SIG-M5 treated with dmso at 0.1 percent for 504 hours (cell line): ENCODE measurements at regions not wholly inside any gene's neighbourhood (a gene's known extent, or its start where the extent isn't known, plus 50 kb on each side); places are given as distances from the start of the nearest gene placed in this dataset.

Experiments
- DNase-seq: peaks from one replicate; lab custom pipeline; 2025; ENCODE audit not compliant: unreplicated experiment; lab: John Stamatoyannopoulos, UW

- no peak for DNase-seq
Observed at GRCh38 chr20:24203526-24204183, 215.1 kb upstream of the GGTLC1 start.

- DNase-seq = no peak
Observed at GRCh38 chr20:24199501-24199900, 210.9 kb upstream of the GGTLC1 start.

DNA sequence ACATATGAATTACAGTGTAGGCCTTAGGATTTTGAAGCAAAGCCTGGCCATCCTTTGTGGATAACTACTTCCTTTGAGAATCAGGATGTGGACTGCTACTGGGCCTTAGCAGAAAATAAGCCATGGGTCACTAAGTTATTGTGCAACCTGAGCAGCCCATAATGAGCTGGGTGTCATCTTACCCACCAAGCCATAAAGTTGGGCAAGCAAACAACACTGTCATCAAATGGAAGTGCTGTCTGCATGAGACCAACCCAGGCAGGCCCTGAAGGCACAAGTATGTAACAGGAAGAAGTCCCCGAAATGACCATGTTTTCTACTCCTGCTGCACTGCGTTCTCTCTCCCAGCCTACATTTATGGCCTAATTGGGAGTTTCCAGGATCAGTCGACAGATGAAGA, 205.6 kb upstream of the GGTLC1 start:
- no peak for DNase-seq

DNA sequence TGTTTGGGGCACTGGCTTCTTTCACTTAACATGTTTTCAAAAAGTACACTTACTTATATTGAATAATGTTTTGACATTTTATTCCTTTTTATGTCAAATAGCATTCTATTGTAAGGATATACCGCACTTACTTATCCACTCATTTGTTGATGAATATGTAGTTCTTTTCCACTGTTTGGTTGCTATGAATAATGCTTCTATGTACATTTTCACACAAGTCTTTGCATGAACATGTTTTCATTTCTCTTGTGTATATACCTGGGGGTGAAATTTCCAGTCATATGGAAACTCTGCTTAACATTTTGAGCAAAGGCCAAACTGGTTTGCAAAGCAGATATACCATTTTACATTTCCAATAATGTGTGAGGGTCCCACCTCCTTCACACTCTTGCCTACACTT, 202.3 kb upstream of the GGTLC1 start:
- DNase-seq = no peak

- no peak for DNase-seq
Observed at GRCh38 chr20:24185791-24186190, 197.2 kb upstream of the GGTLC1 start.

- no peak for DNase-seq
Observed at GRCh38 chr20:24181151-24181550, 192.6 kb upstream of the GGTLC1 start.

DNA sequence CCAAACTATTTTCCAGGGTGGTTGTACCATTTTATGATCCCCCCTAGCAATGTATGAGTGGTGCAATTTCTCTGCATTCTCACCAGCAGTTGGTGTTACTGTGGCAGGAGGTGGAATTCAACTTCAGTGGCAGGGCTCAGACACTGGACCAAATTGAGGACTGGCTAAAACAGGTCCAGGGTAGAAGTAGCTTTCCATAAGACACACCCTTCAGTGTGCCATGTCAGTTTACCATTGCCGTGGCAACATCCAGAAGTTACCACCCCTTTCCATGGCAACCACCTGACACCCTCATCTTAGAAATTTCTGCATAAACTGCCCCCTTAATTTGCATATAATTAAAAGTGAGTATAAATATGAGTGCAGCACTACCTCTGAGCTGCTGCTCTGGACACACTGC, 180.7 kb upstream of the GGTLC1 start:
- no peak for DNase-seq

DNA sequence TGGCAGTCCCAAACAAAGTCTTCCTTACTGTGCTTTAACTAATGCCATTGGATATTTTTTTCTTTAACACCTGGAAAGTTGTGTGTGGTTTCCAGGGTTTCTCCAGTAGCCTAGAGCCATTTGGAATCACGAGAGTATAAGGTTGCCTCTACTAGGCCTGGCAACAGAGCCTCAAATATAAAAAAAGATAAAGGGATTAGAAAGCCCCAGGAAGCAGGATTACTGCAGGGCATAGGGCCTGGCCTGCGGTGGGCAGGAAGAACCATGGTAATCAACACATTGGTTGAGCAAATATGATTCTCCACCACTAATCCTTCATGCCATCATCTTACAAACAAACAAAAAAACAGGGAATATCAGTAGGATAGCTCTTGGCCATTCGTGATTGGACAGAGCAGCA, 177.8 kb upstream of the GGTLC1 start:
- DNase-seq = no peak

GRCh38 chr20:24166123-24166381, 177.5 kb upstream of the GGTLC1 start:
- no peak for DNase-seq

DNA sequence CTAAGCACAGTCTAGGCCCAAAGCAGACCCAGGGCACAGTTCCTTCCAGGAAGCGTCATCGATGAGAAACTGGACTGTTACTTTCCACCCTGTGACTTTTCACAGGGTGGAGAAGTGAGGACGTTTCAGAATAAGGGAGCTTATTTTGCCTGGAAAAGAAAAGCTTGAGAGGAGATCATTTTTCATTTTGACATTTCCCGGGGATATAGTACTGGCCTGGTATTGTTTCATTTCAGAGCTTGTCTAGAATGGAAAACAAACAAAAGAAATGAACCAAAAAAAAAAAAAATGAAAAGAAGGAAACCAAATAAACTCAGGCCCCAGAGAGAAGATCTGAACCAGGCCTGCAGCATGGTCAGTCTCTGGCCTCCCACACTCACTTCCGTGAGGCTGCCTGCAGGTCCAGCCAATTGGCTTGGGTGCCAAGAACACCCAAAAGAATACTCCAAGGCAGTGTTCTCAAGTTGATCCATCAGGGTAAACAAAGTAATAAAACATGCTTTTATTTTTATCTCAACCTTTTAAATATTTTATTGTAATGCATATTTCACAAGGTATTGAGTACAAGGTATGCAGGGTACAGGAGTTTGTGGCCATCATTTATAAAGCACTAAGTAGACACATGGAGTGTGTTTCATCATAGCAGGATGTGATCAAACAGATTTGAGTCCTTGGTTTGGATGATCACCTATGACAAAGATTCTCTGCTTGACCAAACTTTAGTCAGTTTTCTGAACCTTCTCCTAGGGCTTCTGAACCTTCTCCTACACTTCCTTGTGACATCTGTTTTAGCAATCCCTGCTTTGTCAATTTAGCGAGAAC, 176.9 kb upstream of the GGTLC1 start:
- DNase-seq = no peak

GRCh38 chr20:24164360-24164759, 175.8 kb upstream of the GGTLC1 start:
- DNase-seq = no peak

GRCh38 chr20:24163506-24163905, 174.9 kb upstream of the GGTLC1 start:
- no peak for DNase-seq

- no peak for DNase-seq
Observed at GRCh38 chr20:24160563-24161281, 172.1 kb upstream of the GGTLC1 start.

GRCh38 chr20:24158281-24158680, 169.7 kb upstream of the GGTLC1 start:
- DNase-seq = no peak

GRCh38 chr20:24157213-24157612, 168.6 kb upstream of the GGTLC1 start:
- DNase-seq = no peak

- no peak for DNase-seq
Observed at GRCh38 chr20:24153101-24154040, 164.8 kb upstream of the GGTLC1 start.

DNA sequence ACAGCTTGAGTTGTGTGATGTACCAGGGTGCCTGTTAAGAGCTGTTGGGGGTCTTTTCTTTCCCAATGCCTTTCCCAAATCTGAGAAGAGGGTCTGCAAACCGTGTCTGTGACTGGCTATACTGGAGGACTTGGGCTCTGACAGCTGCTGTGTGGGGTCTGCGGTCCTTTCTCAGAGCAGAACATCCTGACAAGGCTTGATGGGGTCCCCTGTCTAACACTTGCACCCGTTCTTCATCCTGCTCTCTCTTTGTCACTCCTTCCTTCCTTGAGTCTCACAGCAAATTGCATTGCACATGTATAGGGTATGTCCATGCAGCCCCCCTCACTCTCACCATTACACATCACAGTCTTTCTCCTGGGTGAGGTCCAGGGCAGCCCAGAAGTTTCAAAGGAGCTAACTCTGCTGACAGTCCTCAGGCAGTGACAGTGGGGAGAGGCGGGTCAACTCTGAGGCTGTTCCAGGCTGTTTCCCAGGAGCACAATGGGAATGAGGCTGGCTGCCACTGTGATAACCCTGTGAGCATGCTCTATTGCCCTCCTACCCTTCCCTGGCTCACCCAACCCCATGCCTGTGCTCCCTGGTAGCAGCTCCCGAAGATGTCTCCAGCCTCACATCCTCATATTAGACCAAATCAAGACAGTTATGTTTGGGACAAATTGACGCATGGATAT, 163.2 kb upstream of the GGTLC1 start:
- no peak for DNase-seq

GRCh38 chr20:24150406-24150805, 161.8 kb upstream of the GGTLC1 start:
- DNase-seq = no peak

GRCh38 chr20:24149881-24150307, 161.3 kb upstream of the GGTLC1 start:
- DNase-seq = no peak

DNA sequence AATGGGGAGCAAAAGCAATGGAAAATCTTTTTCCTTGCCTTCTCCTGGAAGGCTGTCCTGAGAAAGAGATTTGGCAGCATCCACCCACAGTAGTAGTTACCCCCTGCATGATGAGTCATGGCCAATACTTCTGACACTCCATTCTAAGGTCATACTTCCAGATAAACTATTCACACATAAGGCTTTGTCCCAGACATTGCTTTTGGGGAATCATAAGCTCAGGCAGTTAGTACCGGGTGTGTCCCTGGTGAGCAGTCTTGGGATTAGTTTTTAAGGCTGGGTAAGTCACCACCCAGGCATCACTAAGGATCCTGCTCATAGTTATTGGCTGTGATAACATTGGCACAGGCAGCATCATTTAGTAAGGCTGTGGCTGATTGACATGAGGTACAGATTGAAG, 160.6 kb upstream of the GGTLC1 start:
- DNase-seq = no peak

GRCh38 chr20:24148372-24148771, 159.8 kb upstream of the GGTLC1 start:
- no peak for DNase-seq
